ENCODE measurements at regions not wholly inside any gene's neighbourhood (a gene's known extent, or its start where the extent isn't known, plus 50 kb on each side); places are given as distances from the start of the nearest gene placed in this dataset.

DNA sequence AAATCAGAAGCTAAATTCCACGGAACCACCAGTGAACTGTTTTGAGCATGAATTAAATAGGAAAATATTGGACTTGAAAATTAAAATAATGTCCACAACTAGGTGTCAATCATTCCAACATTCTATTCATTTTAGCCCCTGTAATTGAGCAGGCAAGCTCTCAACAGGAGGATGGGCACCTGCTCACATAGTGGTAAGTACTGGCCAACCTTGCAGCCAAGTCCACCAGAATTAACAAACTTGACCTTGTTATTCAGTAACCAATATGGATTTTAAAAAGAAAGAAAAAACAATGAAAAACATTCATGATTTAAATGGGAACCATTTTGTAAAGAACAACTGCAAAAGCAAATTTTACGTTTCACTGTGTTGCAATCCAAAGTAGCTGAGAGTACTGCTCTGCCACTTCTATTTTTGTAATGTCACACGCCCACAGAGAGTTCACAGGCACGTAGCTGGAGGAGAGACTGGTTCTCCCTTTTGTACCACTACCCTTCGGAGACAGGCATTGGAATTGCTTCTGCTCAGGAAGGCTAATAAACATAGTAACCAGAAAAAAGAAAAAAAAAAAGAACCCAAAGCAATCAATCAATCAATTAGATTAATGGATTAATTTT is 75.2 kb upstream of the F13A1 start:
- TF ChIP-seq SIN3A (IDR thresholded peaks at IDR 0.05; ENCODE audit: borderline replicate concordance, insufficient read depth, low read depth, low read length) (no peak), POLR2AphosphoS5 (IDR thresholded peaks at IDR 0.05; ENCODE audit: low read depth, low read length) (no peak), REST (IDR thresholded peaks at IDR 0.05; ENCODE audit: insufficient read depth in 1 of 2, low read depth in 2 of 2, low read length in 1 of 2) (no peak), TCF7L2 (IDR thresholded peaks at IDR 0.05; ENCODE audit: low read depth, low read length) (no peak), CTCF (IDR thresholded peaks at IDR 0.05) (no peak)
- intact Hi-C loops (cut with micrococcal nuclease; ENCODE audit: unreplicated experiment), result no loop called here
- BruUV-seq (replicated peaks), result no TSS peak
- Histone ChIP-seq H3K27me3 (ENCODE audit: control insufficient read depth, insufficient read depth, low read length) (no peaks in the 10 kb centered on the region), H3K36me3 (ENCODE audit: control insufficient read depth, insufficient read depth, low read length) (no peaks in the 10 kb centered on the region), H3K27ac (ENCODE audit: low read length) (no peak overlapping the region), H3K9me3 (ENCODE audit: control insufficient read depth, insufficient read depth, low read depth, low read length) (no peaks in the 10 kb centered on the region), H3K4me1 (ENCODE audit: control insufficient read depth, insufficient read depth, low read length) (no peaks in the 10 kb centered on the region), H3K4me3 (ENCODE audit: low read depth in 2 of 2, low read length in 2 of 2) (no peak overlapping the region)
- ChIA-PET POLR2A (no interaction called here), CTCF (no interaction called here)
- in situ Hi-C loops (cut with HindIII; ENCODE audit: low pct_unique_long_range_greater_than_20kb, low sequenced_read_pairs), result no loop called here
- DNase-seq (ENCODE audit: low read depth, low spot score), result no peak
- no peak for ATAC-seq

GRCh38 chr6:6397842-6398241 is 77.4 kb upstream of the F13A1 start:
- TF ChIP-seq TCF7L2 (IDR thresholded peaks at IDR 0.05; ENCODE audit: low read depth, low read length), result no peak
- TF ChIP-seq REST (IDR thresholded peaks at IDR 0.05; ENCODE audit: insufficient read depth in 1 of 2, low read depth in 2 of 2, low read length in 1 of 2), result no peak
- TF ChIP-seq CTCF (IDR thresholded peaks at IDR 0.05), result no peak
- no peak for TF ChIP-seq POLR2AphosphoS5 (IDR thresholded peaks at IDR 0.05; ENCODE audit: low read depth, low read length)
- no peak for TF ChIP-seq SIN3A (IDR thresholded peaks at IDR 0.05; ENCODE audit: borderline replicate concordance, insufficient read depth, low read depth, low read length)
- BruUV-seq (replicated peaks), result no TSS peak
- Histone ChIP-seq H3K27me3 (ENCODE audit: control insufficient read depth, insufficient read depth, low read length) (no peaks in the 10 kb centered on the region), H3K9me3 (ENCODE audit: control insufficient read depth, insufficient read depth, low read depth, low read length) (no peaks in the 10 kb centered on the region), H3K4me3 (ENCODE audit: low read depth in 2 of 2, low read length in 2 of 2) (no peak overlapping the region), H3K4me1 (ENCODE audit: control insufficient read depth, insufficient read depth, low read length) (no peaks in the 10 kb centered on the region), H3K27ac (ENCODE audit: low read length) (no peak overlapping the region), H3K36me3 (ENCODE audit: control insufficient read depth, insufficient read depth, low read length) (no peaks in the 10 kb centered on the region)
- ChIA-PET CTCF (no interaction called here), POLR2A (no interaction called here)
- DNase-seq (ENCODE audit: low read depth, low spot score), result no peak
- ATAC-seq, result no peak
- in situ Hi-C loops (cut with HindIII; ENCODE audit: low pct_unique_long_range_greater_than_20kb, low sequenced_read_pairs), result no loop called here
- intact Hi-C loops (cut with micrococcal nuclease; ENCODE audit: unreplicated experiment), result no loop called here
